Globus pallidus (tissue), 1 donor: ENCODE measurements at regions not wholly inside any gene's neighbourhood (a gene's known extent, or its start where the extent isn't known, plus 50 kb on each side); places are given as distances from the start of the nearest gene placed in this dataset.

Experiments used
- DNase-seq: peaks from one replicate; pipeline ENCODE4 v3.0.0-alpha.2; 2015; ENCODE audit warnings: low spot score

DNA sequence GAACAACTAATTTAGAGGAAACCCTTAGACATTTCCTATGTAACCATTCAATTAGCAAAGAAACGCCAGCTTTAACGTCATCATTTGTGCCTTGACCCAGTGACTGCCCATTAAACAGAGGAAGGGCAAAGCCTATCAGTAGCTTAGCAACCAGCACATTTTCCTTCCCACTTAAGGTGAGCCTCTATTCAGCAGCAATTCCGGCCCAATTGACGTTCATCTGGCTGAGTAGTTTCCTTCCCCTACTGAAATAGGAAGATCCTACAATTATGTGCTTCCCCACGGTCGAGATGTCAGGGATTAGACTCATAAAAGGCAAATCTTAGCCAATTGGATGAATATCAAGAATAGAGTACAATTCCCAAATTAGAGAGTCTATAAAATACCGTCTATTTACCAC is 482.1 kb upstream of the ADAMTS5 start:
- no peak for DNase-seq

DNA sequence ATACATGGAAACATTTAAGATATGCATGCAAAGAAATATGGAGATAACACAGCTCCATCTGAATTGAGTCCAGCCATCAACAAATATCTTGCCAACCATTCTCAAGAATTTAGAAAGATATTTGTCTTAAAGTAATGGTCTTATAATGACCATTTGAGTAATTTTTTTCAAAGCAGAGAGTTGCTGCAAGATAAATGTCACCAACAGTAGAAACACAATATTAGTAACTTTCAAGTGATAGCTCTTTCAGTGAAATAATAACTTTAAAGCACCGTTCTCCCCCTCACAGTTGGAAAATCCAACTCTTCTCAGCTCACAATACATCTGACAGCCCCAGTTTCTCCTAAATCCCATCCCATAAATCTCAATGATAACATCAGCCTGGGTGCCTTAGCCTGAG is 481.0 kb upstream of the ADAMTS5 start:
- DNase-seq = no peak

DNA sequence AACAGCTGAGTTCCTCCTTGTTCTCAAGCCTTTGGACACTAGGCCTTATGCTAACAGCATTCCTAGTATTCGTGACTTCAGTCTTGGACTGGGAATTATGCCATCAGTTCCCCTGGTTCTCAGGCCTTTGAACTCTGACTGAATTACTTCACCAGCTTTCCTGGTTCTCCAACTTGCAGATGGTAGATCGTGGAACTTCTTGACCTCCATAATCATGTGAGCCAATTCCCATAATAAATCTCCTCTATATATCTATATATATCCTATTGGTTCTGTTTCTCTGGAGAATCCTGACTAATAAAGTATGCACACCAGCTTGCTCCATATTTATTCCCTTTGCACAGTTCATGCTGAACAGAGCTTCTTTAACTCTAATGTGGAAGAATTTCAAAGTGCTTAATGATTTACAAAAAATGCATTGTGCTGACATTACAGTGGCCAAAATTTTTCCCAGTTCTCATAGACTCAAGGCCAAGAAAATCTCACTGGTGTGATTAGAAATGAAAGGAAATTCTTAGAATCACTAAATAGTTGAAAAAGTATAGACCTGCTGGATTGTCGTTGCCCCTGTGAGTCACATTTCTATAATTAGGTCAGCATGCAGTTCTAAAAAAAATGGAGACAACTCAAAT is 462.9 kb upstream of the ADAMTS5 start:
- no peak for DNase-seq

GRCh38 chr21:27426196-27426595 is 459.3 kb upstream of the ADAMTS5 start:
- DNase-seq = no peak

GRCh38 chr21:27425574-27425973 is 458.7 kb upstream of the ADAMTS5 start:
- no peak for DNase-seq

DNA sequence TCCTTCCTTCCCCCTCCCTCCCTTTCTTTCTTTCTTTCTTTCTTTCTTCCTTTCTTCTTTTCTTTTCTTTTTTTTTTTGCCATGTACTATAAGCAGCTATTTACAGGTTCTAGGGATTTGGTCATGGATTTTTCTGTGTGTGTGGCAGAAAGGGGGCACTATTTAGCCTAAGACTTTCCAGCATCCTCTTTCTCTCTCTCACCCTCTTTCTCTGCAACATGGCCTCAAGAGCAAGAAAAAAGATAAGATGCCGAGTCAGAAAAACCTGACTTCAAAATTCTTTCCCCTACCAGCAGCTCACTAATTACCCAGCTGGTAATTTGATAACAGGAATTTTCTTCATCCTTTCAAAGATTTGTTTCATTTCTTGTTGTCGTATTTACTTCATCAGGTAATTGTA is 458.3 kb upstream of the ADAMTS5 start:
- peak; percentile 18 for DNase-seq

DNA sequence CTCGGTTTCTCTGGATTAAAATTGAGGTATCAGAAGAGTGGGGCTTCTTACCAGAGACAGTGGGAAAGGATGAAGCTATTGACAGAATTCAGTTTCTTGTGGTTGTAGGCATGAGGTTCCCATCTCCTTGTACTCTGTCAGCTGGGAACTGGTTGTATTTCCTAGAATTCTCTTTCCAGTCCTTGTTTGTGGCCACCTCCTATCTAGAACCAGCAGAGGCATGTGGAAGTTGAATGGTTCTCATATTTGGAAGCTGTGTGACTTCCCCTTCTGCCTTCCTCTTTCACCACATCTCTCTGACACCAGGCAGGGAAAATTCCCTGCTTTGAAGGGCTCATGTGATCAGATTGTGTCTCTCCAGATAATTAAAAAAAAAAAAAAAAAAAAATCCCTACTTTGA is 457.7 kb upstream of the ADAMTS5 start:
- no peak for DNase-seq

DNA sequence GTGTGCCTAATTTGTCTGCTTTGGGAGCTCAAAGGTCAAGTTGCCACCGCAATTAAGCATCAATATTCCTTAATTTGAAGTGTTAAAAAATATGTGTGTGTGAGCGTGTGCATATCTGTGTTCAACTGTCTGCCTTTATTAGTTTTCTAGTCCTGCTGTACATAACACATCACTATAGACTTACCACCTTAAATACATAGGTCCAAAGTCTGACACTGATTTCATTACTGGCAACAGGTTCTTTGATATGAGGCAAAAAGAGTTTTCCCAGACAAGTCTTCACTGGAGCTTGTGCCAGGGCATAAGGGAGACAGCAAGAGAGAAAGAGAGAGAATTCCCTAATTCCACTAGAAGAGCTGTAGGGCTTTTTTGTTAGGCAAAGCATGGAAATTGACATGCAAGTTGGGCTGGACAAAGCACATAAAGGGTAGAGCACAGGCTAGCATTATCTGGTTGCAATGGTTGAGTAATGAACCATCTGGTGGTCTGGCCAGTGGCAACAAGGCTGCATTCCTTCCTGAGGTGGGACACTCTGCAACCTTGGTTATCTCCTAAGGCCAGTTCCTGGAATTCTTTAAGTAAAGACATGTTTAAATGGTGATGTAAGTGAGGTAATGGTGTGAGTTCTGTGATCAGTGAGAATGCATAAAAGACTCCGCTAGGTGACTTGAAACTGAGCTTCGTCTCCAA is 457.2 kb upstream of the ADAMTS5 start:
- no peak for DNase-seq

GRCh38 chr21:27423038-27423437 is 456.1 kb upstream of the ADAMTS5 start:
- DNase-seq = no peak

DNA sequence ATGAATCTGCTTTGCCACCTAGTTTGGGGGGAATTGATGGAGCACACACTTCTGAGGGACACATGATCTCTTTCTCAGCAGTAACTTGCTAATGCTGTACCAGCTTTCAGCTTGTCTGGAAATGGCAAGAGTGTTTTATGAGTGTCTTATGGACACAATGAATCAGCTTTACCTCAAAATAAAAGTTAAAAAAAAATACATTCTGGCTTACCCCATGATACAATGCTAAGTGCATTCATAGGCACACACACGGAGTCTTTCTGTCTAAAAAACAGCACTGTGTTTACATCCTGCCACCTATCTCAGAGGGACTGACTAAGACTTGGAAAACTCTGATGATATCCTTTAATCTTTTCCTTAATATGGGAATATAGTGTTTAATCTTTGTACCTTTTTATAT is 455.5 kb upstream of the ADAMTS5 start:
- no peak for DNase-seq

GRCh38 chr21:27421654-27422053 is 454.8 kb upstream of the ADAMTS5 start:
- DNase-seq = no peak

- DNase-seq = no peak
Observed at GRCh38 chr21:27419153-27419552, 452.3 kb upstream of the ADAMTS5 start.

DNA sequence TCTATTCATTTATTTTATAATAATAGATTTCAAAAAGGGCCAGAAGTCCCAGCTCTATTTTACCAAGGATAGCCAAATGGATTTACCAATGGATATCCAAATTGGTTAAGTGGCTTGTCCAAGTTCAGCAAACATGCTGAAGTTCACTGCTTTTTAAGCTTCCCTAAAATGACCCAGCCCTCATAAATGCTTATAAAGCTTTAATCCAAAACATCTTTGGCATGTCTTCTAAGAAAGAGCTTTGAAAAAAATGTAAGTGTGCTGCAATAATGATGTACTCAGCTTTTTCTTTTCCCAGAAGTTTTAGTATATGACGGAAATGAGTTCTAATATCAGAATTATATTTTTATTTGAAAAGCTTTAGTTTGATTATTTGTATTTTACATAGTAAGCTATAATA is 451.5 kb upstream of the ADAMTS5 start:
- no peak for DNase-seq

DNA sequence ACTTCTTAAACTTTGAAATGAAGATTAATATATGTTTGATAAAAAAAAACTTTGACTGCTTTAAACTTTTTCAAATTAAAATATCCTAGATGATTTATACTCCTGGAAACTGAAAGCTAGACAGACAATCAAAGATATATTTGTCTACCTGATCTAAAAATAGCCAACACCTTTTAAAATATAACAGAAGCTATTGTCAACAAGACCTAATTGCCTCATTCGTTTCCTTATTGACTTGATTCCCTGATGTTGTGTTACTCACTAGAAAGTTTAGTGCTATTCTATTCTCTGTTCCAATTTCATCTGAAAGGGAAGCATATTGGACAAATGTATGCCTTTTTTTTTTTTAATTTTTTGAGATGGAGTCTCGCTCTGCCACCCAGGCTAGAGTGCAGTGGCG is 445.6 kb upstream of the ADAMTS5 start:
- DNase-seq = no peak

- no peak for DNase-seq
Observed at GRCh38 chr21:27408826-27409225, 441.9 kb upstream of the ADAMTS5 start.

DNA sequence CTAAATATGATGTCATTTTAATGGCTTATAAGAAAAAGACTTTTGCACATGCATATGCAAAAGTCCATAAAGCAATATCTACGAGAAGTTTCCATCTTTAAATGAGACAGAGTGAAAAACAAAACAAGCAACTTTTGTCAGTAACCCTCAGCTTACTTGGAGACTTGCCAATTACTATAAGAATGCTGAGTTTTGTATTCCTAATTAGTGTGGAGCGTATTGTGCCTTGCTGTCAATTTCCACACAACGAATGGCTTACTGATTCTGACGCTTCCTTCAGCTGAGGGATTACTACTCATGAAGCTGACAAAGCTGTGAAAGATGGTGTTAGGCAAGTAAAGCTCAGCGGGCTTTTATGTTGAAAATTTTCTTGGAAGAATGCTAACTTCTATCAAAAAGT is 440.4 kb upstream of the ADAMTS5 start:
- peak; percentile 35 for DNase-seq

- peak; percentile 10 for DNase-seq
Observed at GRCh38 chr21:27406300-27407009, 439.6 kb upstream of the ADAMTS5 start.

DNA sequence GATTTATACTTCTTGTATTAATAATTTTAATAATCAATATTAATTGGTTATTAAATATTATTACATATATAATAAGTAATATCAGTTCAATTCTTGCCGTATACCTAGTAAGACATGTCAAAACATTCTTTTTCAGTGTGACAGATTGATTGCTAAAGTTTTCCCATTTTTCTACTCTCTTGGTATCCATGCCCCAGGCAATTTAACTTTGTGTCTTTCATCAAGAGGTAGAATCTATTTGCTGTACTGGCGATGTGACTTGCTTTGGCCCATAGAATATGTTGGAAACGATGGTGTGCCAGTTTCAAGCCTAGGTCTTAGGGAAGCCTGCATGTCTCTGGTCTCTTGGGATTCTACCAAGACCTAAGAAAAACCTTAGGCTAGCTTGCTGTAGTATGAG is 436.1 kb upstream of the ADAMTS5 start:
- no peak for DNase-seq

DNA sequence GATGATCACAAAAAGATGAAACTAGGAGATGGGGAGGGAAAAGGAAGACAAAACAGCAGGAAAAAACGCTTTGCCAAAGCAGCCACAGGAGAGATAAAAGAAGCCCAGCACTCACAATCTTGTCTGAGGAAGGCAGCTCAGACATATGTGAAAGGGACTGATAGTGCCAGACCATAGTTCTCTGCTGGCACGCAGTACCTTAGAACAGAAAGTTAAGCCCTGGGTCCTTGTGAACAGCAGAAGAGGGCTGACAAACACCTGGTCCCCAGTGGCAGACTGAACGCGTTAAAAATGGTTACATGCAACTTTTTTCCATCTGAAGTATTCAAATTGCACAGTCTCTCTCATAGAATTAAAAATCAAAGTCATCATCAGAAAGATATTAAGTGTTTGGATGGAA is 433.2 kb upstream of the ADAMTS5 start:
- no peak for DNase-seq

- no peak for DNase-seq
Observed at GRCh38 chr21:27397578-27397977, 430.7 kb upstream of the ADAMTS5 start.

DNA sequence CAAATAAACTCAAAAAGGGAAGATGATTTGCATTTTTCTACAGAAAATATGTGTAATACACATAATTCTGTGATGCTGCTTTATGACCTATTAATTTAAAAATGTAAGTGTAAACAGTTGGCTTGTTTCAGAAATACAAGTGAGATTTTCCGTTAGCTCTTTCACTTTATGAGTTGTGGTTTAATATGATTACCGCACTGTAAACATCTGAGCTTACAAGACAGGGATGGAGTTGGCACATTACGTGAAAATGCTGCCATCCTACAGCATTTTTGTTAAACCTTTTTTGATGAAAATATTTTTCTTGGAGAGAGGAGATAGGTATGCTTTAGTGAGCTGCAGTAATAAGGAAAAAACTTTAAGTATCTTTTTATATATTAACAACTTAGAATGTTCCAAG is 426.8 kb upstream of the ADAMTS5 start:
- no peak for DNase-seq

GRCh38 chr21:27391990-27392389 is 425.1 kb upstream of the ADAMTS5 start:
- no peak for DNase-seq

- no peak for DNase-seq
Observed at GRCh38 chr21:27390384-27390783, 423.5 kb upstream of the ADAMTS5 start.
